UCSD-AML1 (cell line): ENCODE measurements at regions not wholly inside any gene's neighbourhood (a gene's known extent, or its start where the extent isn't known, plus 50 kb on each side); places are given as distances from the start of the nearest gene placed in this dataset.

Source experiments
- DNase-seq: peaks from one replicate; lab custom pipeline; 2025; ENCODE audit not compliant: unreplicated experiment; lab: John Stamatoyannopoulos, UW

- DNase-seq: no peak
Measured at GRCh38 chr6:22017272-22017671, 279.6 kb downstream of the PRL start.

- no peak for DNase-seq
Measured at GRCh38 chr6:22017766-22018165, 279.1 kb downstream of the PRL start.

GRCh38 chr6:22019857-22020256, 277.0 kb downstream of the PRL start:
- DNase-seq: no peak

- DNase-seq: no peak
Measured at GRCh38 chr6:22020299-22021003, 276.4 kb downstream of the PRL start.

- no peak for DNase-seq
Measured at GRCh38 chr6:22021966-22022365, 274.9 kb downstream of the PRL start.

- DNase-seq: no peak
Measured at GRCh38 chr6:22023937-22024336, 272.9 kb downstream of the PRL start.

- no peak for DNase-seq
Measured at GRCh38 chr6:22024973-22025467, 271.8 kb downstream of the PRL start.

GRCh38 chr6:22025468-22026163, 271.2 kb downstream of the PRL start:
- peak; percentile 44 for DNase-seq

- no peak for DNase-seq
Measured at GRCh38 chr6:22026164-22026678, 270.6 kb downstream of the PRL start.

- DNase-seq: no peak
Measured at GRCh38 chr6:22027040-22027725, 269.7 kb downstream of the PRL start.

GRCh38 chr6:22028403-22029090, 268.3 kb downstream of the PRL start:
- no peak for DNase-seq

GRCh38 chr6:22029171-22029570, 267.7 kb downstream of the PRL start:
- no peak for DNase-seq

- DNase-seq: no peak
Measured at GRCh38 chr6:22030730-22031619, 265.9 kb downstream of the PRL start.

GRCh38 chr6:22035690-22036089, 261.1 kb downstream of the PRL start:
- no peak for DNase-seq

- DNase-seq: no peak
Measured at GRCh38 chr6:22036275-22036674, 260.6 kb downstream of the PRL start.

- DNase-seq: no peak
Measured at GRCh38 chr6:22036699-22037098, 260.1 kb downstream of the PRL start.

- no peak for DNase-seq
Measured at GRCh38 chr6:22041797-22042480, 254.9 kb downstream of the PRL start.

- DNase-seq: no peak
Measured at GRCh38 chr6:22042706-22043105, 254.1 kb downstream of the PRL start.

GRCh38 chr6:22043284-22043962, 253.4 kb downstream of the PRL start:
- no peak for DNase-seq
